IMR-90 (cell line): ENCODE measurements at regions not wholly inside any gene's neighbourhood (a gene's known extent, or its start where the extent isn't known, plus 50 kb on each side); places are given as distances from the start of the nearest gene placed in this dataset.

ENCODE experiments used
- ATAC-seq: fragments of 200-7000 bp; cut with Tn5 transposase; 2 replicates; pipeline ENCODE4 v1.9.1; 2020; ENCODE audit warnings: low read depth, mild to moderate bottlenecking, moderate library complexity
- BruUV-seq: library from RNA; stranded (reverse); fragments of 400-500 nt; replicated peaks from 2 replicates; lab custom pipeline; 2021; lab: Mats Ljungman, UMichigan
- CTCF ChIA-PET: fragments of 300-600 bp; formaldehyde crosslinking; extraction: SDS; loops from one replicate; lab custom pipeline; 2021; ENCODE audit warnings: antibody characterized with exemption; lab: Yijun Ruan, JAX
- POLR2A ChIA-PET: fragments of 300-600 bp; sonication (Branson Sonifier 250); formaldehyde crosslinking; loops from one replicate; lab custom pipeline; 2022; ENCODE audit warnings: antibody characterized with exemption; ENCODE audit not compliant: unreplicated experiment; lab: Charles Lee
- DNase-seq: peaks from one replicate; pipeline ENCODE4 v3.0.0; 2013
- H2AFZ ChIP-seq: replicated peaks from 2 replicates; pipeline ENCODE3; 2013; ENCODE audit warnings: low read length, mild to moderate bottlenecking; ENCODE audit not compliant: poor library complexity
- H2AK5ac ChIP-seq: 2 replicates; pipeline ENCODE4 v1.6.1; 2013; ENCODE audit warnings: low read depth, low read length, inconsistent platforms
- H2AK9ac ChIP-seq: replicated peaks from 2 replicates; pipeline ENCODE3; 2013; ENCODE audit warnings: mild to moderate bottlenecking, low read depth, low read length, moderate library complexity; ENCODE audit not compliant: poor library complexity
- H2BK120ac ChIP-seq: 2 replicates; pipeline ENCODE4 v1.6.1; 2013; ENCODE audit warnings: low read depth, low read length, inconsistent platforms
- H2BK15ac ChIP-seq: 3 replicates; pipeline ENCODE4 v1.6.1; 2013; ENCODE audit warnings: low read depth, low read length, inconsistent platforms
- H2BK20ac ChIP-seq: 2 replicates; pipeline ENCODE4 v1.6.1; 2013; ENCODE audit warnings: low read depth, mild to moderate bottlenecking, inconsistent platforms, low read length, moderate library complexity
- H2BK5ac ChIP-seq: 2 replicates; pipeline ENCODE4 v1.6.1; 2013; ENCODE audit warnings: mild to moderate bottlenecking, low read depth, low read length, inconsistent platforms; ENCODE audit not compliant: poor library complexity, severe bottlenecking
- H3K14ac ChIP-seq: replicated peaks from 2 replicates; pipeline ENCODE4 v1.6.1; 2013; ENCODE audit warnings: low read depth, low read length, inconsistent platforms
- H3K18ac ChIP-seq: 2 replicates; pipeline ENCODE4 v1.6.1; 2013; ENCODE audit warnings: low read depth, low read length, control low read depth
- H3K23ac ChIP-seq: 2 replicates; pipeline ENCODE4 v1.6.1; 2013; ENCODE audit warnings: low read depth, low read length, inconsistent platforms
- H3K27ac ChIP-seq: 2 replicates; pipeline ENCODE4 v1.5.1; 2013; ENCODE audit warnings: mild to moderate bottlenecking, control low read depth, low read length; ENCODE audit not compliant: insufficient read depth
- H3K27me3 ChIP-seq: 2 replicates; pipeline ENCODE4 v1.6.1; 2013; ENCODE audit warnings: low read length; ENCODE audit not compliant: control insufficient read depth, insufficient read depth
- H3K36me3 ChIP-seq: 2 replicates; pipeline ENCODE4 v1.6.1; 2013; ENCODE audit warnings: low read length, mixed read lengths; ENCODE audit not compliant: control insufficient read depth, insufficient read depth
- H3K4ac ChIP-seq: 2 replicates; pipeline ENCODE4 v1.6.1; 2013; ENCODE audit warnings: low read depth, low read length, inconsistent platforms
- H3K4me1 ChIP-seq: 2 replicates; pipeline ENCODE4 v1.6.1; 2013; ENCODE audit warnings: low read length, mixed read lengths; ENCODE audit not compliant: control insufficient read depth, insufficient read depth
- H3K4me2 ChIP-seq: 2 replicates; pipeline ENCODE4 v1.6.1; 2013; ENCODE audit warnings: low read depth, mild to moderate bottlenecking, control low read depth, low read length, moderate library complexity
- H3K4me3 ChIP-seq: 2 replicates; pipeline ENCODE4 v1.5.1; 2013; ENCODE audit warnings: low read depth, mild to moderate bottlenecking, control low read depth, low read length, moderate library complexity; ENCODE audit not compliant: insufficient read depth
- H3K56ac ChIP-seq: 2 replicates; pipeline ENCODE4 v1.6.1; 2013; ENCODE audit warnings: low read length, inconsistent platforms; ENCODE audit not compliant: insufficient read depth; ENCODE audit errors: extremely low read depth
- H3K79me1 ChIP-seq, 2 experiments: 2 replicates each; pipeline ENCODE4 v1.6.1; 2013; ENCODE audit warnings: low read length in 2 of 2, inconsistent platforms in 1 of 2, low read depth in 1 of 2
- H3K9ac ChIP-seq: 2 replicates; pipeline ENCODE4 v1.6.1; 2013; ENCODE audit warnings: low read depth, low read length, control low read depth
- H3K9me1 ChIP-seq: 2 replicates; pipeline ENCODE4 v1.6.1; 2013; ENCODE audit warnings: low read length, inconsistent platforms; ENCODE audit not compliant: insufficient read depth
- H3K9me3 ChIP-seq: 2 replicates; pipeline ENCODE4 v1.6.1; 2013; ENCODE audit warnings: low read length; ENCODE audit not compliant: control insufficient read depth, insufficient read depth
- H4K20me1 ChIP-seq: 2 replicates; pipeline ENCODE4 v1.6.1; 2013; ENCODE audit warnings: low read length, inconsistent platforms; ENCODE audit not compliant: insufficient read depth
- H4K5ac ChIP-seq: 2 replicates; pipeline ENCODE4 v1.6.1; 2013; ENCODE audit warnings: mild to moderate bottlenecking, low read depth, low read length, control low read depth
- H4K8ac ChIP-seq, 2 experiments: 2 replicates each; pipeline ENCODE4 v1.6.1; 2013; ENCODE audit warnings: low read depth in 2 of 2, low read length in 2 of 2, control low read depth in 1 of 2, inconsistent platforms in 1 of 2
- H4K91ac ChIP-seq: 2 replicates; pipeline ENCODE4 v1.6.1; 2013; ENCODE audit warnings: low read depth, low read length, inconsistent platforms; ENCODE audit not compliant: insufficient read depth
- BHLHE40 ChIP-seq: fragments of 150-350 bp; IDR thresholded peaks from 2 replicates; pipeline ENCODE4 v1.6.1; 2016; ENCODE audit warnings: mild to moderate bottlenecking, low read depth, low read length
- CEBPB ChIP-seq: IDR thresholded peaks from 2 replicates; pipeline ENCODE4 v1.6.1; 2012; ENCODE audit warnings: low read depth, low read length, improper control_type of control experiment
- CHD1 ChIP-seq: IDR thresholded peaks from 2 replicates; pipeline ENCODE4 v1.6.1; 2012; ENCODE audit warnings: low read depth, low read length, improper control_type of control experiment
- CTCF ChIP-seq: conservative IDR thresholded peaks from 2 replicates; pipeline ENCODE4 v1.5.1; 2012; ENCODE audit warnings: mild to moderate bottlenecking, low read depth, low read length, improper control_type of control experiment
- FOS ChIP-seq: fragments of 150-350 bp; IDR thresholded peaks from 2 replicates; pipeline ENCODE4 v1.6.1; 2016; ENCODE audit warnings: low read depth, low read length
- MAFK ChIP-seq: IDR thresholded peaks from 2 replicates; pipeline ENCODE4 v1.6.1; 2012; ENCODE audit warnings: low read depth, low read length, improper control_type of control experiment
- MAZ ChIP-seq: IDR thresholded peaks from 2 replicates; pipeline ENCODE4 v1.6.1; 2012; ENCODE audit warnings: low read depth, mild to moderate bottlenecking, low read length, improper control_type of control experiment, moderate library complexity, borderline replicate concordance
- MXI1 ChIP-seq: IDR thresholded peaks from 2 replicates; pipeline ENCODE4 v1.6.1; 2012; ENCODE audit warnings: low read depth, mild to moderate bottlenecking, low read length, moderate library complexity, borderline replicate concordance
- NFE2L2 ChIP-seq: fragments of 150-350 bp; IDR thresholded peaks from 2 replicates; pipeline ENCODE4 v1.6.1; 2016; ENCODE audit warnings: low read depth, mild to moderate bottlenecking, low read length
- POLR2A ChIP-seq: IDR thresholded peaks from 2 replicates; pipeline ENCODE4 v1.6.1; 2012; ENCODE audit warnings: mild to moderate bottlenecking, low read depth, low read length
- RAD21 ChIP-seq: IDR thresholded peaks from 2 replicates; pipeline ENCODE4 v1.6.1; 2012; ENCODE audit warnings: low read length, improper control_type of control experiment
- RCOR1 ChIP-seq: IDR thresholded peaks from 2 replicates; pipeline ENCODE4 v1.6.1; 2012; ENCODE audit warnings: mild to moderate bottlenecking, low read length, improper control_type of control experiment; ENCODE audit not compliant: insufficient replicate concordance
- RFX5 ChIP-seq: IDR thresholded peaks from 2 replicates; pipeline ENCODE4 v1.8.0; 2012; ENCODE audit warnings: low read depth, mild to moderate bottlenecking, low read length, moderate library complexity
- SMC3 ChIP-seq: fragments of 150-350 bp; IDR thresholded peaks from 2 replicates; pipeline ENCODE4 v1.6.1; 2016; ENCODE audit warnings: low read depth, mild to moderate bottlenecking, antibody characterized with exemption, low read length, moderate library complexity
- WGBS, 2 experiments: methylation state at CpG; one replicate each; pipeline versions ENCODE4 v1.1.5 to v1.1.7; 2013; ENCODE audit warnings: missing lambda C conversion rate in 2 of 2; ENCODE audit not compliant: insufficient read length in 1 of 2; ENCODE audit errors: extremely low coverage in 2 of 2; 5-methylcytosine and 5-hydroxymethylcytosine counted together
- dilution Hi-C: fragments of 300-500 bp; cut with HindIII; formaldehyde crosslinking; loops from one replicate; pipeline ENCODE4 v1.14.3; 2018; ENCODE audit warnings: low sequenced_read_pairs; ENCODE audit not compliant: unreplicated experiment
- in situ Hi-C: fragments of 300-500 bp; cut with MboI; formaldehyde crosslinking; loops from 3 replicates; pipeline ENCODE4 v1.14.3; 2019; ENCODE audit warnings: low sequenced_read_pairs, inconsistent platforms, mixed read lengths
- intact Hi-C: fragments of 100-400 bp; cut with micrococcal nuclease; formaldehyde crosslinking; loops from 2 replicates; pipeline ENCODE4 v1.10.0; 2022
- TF ChIP-seq, protein P1 (sequence below): fragments of 150-350 bp; IDR thresholded peaks from 2 replicates; pipeline ENCODE4 v1.6.1; 2016; ENCODE audit warnings: low read depth, mild to moderate bottlenecking, low read length, moderate library complexity, borderline replicate concordance
- TF ChIP-seq, protein P2 (sequence below): fragments of 150-350 bp; IDR thresholded peaks from 2 replicates; pipeline ENCODE4 v1.6.1; 2017; ENCODE audit warnings: mild to moderate bottlenecking, antibody characterized with exemption, low read length, low read depth

- no TSS peak for BruUV-seq
- DNase-seq, result peak; percentile 64
- TF ChIP-seq NFE2L2 (no peak), POLR2A (no peak), RAD21 (no peak), CEBPB (no peak), SMC3 (no peak), MAZ (no peak), RFX5 (no peak), MAFK (no peak), RCOR1 (no peak), BHLHE40 (no peak), FOS (no peak), CHD1 (no peak), MXI1 (no peak), CTCF (no peak)
- TF ChIP-seq, protein P1, sequence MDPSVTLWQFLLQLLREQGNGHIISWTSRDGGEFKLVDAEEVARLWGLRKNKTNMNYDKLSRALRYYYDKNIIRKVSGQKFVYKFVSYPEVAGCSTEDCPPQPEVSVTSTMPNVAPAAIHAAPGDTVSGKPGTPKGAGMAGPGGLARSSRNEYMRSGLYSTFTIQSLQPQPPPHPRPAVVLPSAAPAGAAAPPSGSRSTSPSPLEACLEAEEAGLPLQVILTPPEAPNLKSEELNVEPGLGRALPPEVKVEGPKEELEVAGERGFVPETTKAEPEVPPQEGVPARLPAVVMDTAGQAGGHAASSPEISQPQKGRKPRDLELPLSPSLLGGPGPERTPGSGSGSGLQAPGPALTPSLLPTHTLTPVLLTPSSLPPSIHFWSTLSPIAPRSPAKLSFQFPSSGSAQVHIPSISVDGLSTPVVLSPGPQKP, result no peak
- TF ChIP-seq, protein P2, sequence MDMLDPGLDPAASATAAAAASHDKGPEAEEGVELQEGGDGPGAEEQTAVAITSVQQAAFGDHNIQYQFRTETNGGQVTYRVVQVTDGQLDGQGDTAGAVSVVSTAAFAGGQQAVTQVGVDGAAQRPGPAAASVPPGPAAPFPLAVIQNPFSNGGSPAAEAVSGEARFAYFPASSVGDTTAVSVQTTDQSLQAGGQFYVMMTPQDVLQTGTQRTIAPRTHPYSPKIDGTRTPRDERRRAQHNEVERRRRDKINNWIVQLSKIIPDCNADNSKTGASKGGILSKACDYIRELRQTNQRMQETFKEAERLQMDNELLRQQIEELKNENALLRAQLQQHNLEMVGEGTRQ, result no peak
- no peak overlapping the region for H2BK5ac ChIP-seq
- no peaks in the 10 kb centered on the region for H3K36me3 ChIP-seq
- no peaks in the 10 kb centered on the region for H3K27me3 ChIP-seq
- POLR2A ChIA-PET, result no interaction called here
- CTCF ChIA-PET, result interaction anchor here (0.5 to 1.0 kb wide), 2 partner anchors 373 to 1166 kb away, joined by 3 read pairs; no protein-coding TSS in a partner anchor
- no peak overlapping the region for H3K4me3 ChIP-seq
- H2AFZ ChIP-seq, result no peak overlapping the region
- no peak overlapping the region for H4K5ac ChIP-seq
- intact Hi-C loops, result no loop called here
- no peak overlapping the region for H2BK20ac ChIP-seq
- 0 out of 2 replicates have a peak, but pooled peaks cover 2% of the 10 kb centered on the region for H3K9me1 ChIP-seq
- no peaks in the 10 kb centered on the region for H3K9me3 ChIP-seq
- no peaks in the 10 kb centered on the region for H4K20me1 ChIP-seq
- no peak overlapping the region for H2AK5ac ChIP-seq
- 0 out of 2 replicates have a peak overlapping the region, but pooled peaks have one; percentile 26 for H3K4me2 ChIP-seq
- H3K9ac ChIP-seq, result no peak overlapping the region
- WGBS, 2 experiments, result no CpG with 5 or more reads among the region's 1 CpG
- 0 out of 2 replicates have a peak, but pooled peaks cover 2% of the 10 kb centered on the region for H3K4me1 ChIP-seq
- H3K27ac ChIP-seq, result no peak overlapping the region
- H3K23ac ChIP-seq, result no peak overlapping the region
- in situ Hi-C loops, result no loop called here
- no peak overlapping the region for H3K14ac ChIP-seq
- H2AK9ac ChIP-seq, result no peak overlapping the region
- no peak overlapping the region; a peak in 1 of 4 replicates for H4K8ac ChIP-seq
- H3K56ac ChIP-seq, result no peak overlapping the region
- ATAC-seq, result peak; percentile 84
- no peak overlapping the region for H3K4ac ChIP-seq
- dilution Hi-C loops, result no loop called here
- no peak overlapping the region for H3K18ac ChIP-seq
- H3K79me1 ChIP-seq, result no peaks in the 10 kb centered on the region
- no peak overlapping the region for H2BK120ac ChIP-seq
- H4K91ac ChIP-seq, result no peak overlapping the region
- H2BK15ac ChIP-seq, result no peak overlapping the region
Observed at GRCh38 chr5:92749943-92750342, 831.1 kb downstream of the NR2F1-AS1 start.
